Pons (tissue), 1 donor: ENCODE measurements at regions not wholly inside any gene's neighbourhood (a gene's known extent, or its start where the extent isn't known, plus 50 kb on each side); places are given as distances from the start of the nearest gene placed in this dataset.

Experiments
- DNase-seq: peaks from one replicate; pipeline ENCODE4 v3.0.0-alpha.2; 2016; ENCODE audit warnings: low spot score

DNA sequence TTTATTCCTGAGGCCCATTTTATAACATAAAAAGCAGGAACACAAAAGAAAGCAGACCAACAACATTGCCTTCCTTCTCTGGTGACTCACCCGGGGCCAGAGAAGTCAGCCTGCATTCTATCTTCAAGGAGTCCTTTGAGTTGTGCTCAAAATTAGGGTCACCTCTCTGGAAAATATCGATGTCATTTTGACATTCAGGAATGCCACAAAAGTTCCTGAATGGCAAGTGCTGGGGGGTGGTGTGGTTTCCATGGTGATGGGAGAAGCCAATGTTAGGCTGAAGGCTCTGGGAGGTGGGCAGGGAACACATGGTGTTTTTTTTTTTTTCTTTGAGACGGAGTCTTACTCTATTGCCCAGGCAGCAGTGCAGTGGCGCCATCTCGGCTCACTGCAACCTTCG, 159.6 kb downstream of the HAPSTR1 start:
- no peak for DNase-seq

DNA sequence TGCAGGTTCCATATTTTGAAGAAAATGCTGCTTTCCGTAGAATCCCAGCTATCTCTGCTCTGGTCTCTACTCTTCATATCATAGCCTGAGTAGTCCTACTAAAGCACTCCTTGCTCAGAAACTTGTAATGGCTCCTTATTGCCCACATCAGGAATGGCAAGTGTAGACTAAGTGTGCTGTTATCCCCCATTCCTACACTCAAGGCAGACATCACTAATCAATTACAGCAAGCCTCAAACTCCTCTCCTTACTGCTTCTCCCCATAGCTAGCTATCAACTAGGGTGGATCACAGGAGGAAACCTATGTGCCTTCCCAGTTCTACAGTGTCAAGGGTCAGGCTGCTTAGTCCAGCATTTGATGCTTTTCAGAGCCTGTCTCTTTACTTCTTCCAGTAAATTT, 163.4 kb downstream of the HAPSTR1 start:
- DNase-seq: no peak

DNA sequence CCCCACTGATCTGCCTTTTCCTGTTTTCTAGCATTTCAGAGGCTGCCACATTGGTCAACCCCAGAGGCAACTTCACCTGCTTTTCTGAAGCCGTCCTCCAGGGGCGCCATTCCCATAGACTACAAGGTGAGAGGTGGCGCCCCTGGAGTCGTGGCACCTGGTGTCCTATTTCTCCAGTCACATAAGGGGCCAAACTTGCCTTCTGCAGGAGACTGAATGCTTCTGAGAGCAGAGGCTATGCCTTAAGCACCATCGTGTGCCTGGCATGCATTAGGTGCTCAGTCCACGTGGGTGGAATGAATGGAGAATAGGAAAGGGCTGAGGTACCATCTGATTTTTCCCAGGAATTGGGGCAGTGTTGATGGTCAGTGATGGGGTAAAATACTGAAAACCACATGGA, 164.8 kb downstream of the HAPSTR1 start:
- DNase-seq: no peak

DNA sequence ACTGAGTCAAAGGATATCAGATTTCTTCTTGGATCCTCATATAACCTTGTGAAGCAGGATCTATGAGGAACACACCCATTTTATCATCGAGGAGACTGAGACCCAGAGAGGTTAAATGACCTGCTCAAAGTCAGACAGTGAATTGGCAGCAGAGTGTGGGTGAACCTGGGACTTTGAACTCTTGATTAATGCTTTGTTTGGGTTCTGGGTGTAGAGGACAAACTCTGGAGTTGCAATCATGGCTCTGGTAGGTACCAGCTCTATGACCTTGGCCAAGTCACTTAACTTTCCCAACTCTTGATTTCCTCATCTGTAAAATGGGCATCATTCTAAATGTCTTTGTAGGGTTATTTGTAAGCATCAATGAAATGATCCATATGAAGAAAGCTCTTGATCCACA, 166.4 kb downstream of the HAPSTR1 start:
- no peak for DNase-seq

DNA sequence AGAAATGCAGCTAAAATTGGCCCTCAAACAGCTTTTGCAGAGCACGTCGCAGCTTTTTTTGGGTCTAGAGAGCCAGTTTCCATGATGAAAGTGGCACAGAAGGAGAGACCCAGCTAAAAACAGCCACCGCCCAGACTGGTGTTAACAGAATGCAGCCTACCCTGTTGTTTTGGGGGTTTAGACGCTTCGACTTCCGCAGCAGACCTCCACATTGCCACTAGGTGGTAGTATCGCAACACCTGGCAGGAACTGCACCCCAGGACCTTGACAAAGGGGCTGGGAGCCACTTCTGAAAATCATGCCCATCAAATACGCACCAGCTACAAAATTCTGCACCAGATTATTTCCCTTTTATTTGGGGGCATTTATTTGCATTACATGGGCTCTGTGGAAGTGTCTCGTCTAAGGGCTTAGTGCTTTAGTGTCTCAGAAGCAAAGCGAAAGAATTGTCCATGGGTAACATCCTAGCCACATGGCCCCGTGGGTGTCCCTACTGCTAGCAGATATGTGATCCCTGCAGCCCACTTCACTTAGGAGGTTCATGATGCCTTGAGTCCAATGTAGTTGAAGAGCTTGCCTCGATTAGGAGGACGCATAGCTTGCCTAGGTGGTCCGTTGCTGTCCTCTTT, 167.1 kb downstream of the HAPSTR1 start:
- peak; percentile 52 for DNase-seq

DNA sequence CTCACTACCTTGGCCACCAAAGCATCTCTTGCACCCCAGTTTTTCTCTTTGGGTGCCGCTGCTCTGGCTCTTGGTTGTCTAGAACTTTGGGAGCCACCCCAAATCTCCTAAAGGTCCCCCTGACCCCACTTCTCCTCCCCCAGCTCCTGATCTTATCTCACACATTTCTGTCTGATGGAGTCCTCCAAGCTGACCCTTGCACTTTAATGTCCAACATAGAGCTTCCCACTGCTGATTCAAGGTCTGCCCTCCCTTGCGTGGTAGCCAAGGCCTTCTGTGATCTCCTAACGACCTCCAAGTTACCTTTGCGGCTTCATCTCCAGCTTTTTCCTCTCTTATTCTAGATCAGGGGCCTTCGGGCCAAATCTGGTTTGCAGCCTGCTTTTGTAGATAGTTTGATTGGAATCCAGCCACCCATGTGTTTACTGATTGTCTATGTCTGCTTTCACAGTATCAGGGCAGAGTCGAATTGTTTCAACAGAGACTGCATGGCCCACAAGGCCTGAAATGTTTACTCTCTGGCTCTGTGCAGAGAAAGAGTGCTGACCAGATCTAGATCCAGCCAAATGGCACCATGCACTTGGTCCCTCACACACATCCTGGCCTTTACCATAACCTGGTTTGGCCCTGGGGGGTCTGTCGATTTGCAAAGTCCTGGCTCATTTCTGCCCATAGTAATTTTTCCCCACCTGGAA, 168.6 kb downstream of the HAPSTR1 start:
- DNase-seq: no peak

DNA sequence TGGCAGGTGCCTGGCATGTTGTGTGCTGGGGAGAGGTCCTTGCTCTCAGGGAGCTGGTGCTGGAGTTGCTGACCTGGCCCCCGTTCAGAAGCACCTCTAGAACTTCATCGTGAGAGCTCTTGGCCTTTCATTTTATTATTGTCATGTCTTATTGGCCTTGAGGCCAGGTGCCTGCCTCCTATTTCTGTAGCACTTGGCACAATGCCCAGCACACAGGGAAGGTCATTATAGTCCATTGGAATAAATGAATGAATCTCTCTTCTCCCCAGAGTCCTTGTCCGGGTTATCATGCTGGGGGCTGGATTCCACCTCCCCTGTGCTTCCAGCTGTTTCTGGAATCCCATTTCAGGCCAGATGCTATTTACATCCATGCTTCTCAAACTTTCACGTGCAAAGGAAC, 169.2 kb downstream of the HAPSTR1 start:
- no peak for DNase-seq

DNA sequence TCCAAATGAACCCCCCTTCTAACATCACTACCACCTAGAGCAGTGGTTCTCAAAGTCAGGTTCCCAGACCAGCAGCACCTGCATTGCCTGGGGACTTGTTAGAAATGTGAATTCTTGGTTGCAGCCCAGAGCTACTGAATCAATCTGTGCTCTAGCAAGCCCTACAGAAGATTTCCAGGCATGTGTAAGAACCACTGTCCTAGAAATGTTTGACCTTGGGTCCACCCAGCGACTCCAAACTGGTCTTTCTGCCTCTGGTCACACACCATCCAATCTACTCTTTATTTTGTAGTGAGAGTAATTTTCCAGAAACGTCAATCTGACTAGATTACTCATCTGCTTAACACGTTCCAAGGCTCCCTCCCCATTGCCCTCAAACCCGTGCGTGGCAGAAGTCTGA, 169.9 kb downstream of the HAPSTR1 start:
- no peak for DNase-seq

GRCh38 chr16:9262941-9263715, 171.7 kb downstream of the HAPSTR1 start:
- DNase-seq: no peak

- no peak for DNase-seq
Observed at GRCh38 chr16:9264067-9264466, 172.6 kb downstream of the HAPSTR1 start.

DNA sequence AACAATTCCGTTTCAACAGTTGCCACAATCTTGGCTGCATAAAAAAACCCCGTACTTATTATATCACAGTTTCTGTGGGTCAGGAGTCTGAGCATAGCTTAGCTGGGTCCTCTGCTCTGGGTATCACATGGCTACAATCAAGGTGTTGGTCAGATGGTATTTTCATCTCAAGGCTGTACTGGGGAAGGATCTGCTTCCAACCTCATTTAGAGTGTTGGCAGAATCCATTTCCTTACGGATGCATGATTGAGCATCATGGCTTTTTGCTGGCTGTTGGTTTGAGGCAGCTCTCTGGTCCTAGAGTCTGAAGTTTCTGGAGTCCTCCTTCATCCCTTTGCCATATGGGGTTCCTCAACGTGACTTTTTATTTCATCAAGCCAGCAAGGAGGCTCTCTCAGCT, 177.0 kb downstream of the HAPSTR1 start:
- DNase-seq: no peak

DNA sequence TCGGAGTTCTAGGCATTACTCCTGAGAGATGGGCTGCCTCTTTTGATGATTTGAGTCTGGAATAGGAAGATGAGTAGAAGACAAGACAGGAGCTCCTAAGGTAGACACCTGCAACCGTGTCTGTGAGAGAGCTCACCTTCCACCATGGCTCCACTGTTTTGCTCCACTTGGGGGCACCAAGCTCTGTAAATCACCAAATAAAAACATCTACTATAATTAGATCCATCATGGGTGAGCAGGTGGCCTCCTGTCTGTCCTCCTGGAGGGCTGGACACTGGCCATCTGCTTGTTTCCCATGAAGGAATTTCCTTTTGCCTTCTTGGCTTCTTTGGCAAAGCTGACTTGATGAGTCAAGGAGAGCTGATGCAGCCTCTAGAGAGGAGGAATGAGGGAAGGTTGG, 179.0 kb downstream of the HAPSTR1 start:
- no peak for DNase-seq

DNA sequence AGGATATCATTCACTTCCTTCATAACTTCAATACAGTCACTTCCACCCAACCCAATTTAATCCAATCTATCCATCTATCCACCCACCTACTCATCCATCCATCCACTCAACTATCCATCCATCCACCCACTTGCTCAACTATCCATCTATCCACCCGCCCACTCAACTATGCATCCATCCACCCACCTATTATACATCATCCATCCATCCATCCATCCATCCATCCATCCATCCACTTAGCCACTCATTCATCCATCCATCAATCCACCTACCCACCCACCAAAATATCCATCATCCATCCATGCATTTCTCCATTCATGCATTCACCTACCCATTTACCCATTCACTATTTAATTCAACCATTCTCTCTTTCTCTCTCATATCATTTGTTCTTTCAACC, 179.5 kb downstream of the HAPSTR1 start:
- DNase-seq: no peak

- no peak for DNase-seq
Observed at GRCh38 chr16:9271841-9272240, 180.4 kb downstream of the HAPSTR1 start.

DNA sequence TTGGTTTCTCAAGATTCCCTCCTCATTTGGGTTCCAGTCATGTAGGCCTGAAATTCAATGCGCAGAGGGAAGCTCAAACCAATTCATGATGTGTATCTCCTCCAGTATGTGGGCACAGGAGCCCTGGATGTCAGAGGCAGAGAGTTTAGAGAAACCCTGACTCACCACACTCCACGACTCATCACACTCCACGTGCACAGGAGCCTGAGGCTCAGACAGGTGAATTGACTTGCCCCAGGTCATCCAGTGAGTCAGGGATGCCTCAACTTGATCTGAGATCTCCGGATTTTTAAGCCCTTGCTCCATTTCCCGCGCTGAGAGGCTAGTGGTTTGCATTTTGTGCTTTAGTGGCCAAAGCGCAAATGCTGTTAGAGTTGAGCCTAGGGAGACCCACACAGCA, 183.9 kb downstream of the HAPSTR1 start:
- no peak for DNase-seq

DNA sequence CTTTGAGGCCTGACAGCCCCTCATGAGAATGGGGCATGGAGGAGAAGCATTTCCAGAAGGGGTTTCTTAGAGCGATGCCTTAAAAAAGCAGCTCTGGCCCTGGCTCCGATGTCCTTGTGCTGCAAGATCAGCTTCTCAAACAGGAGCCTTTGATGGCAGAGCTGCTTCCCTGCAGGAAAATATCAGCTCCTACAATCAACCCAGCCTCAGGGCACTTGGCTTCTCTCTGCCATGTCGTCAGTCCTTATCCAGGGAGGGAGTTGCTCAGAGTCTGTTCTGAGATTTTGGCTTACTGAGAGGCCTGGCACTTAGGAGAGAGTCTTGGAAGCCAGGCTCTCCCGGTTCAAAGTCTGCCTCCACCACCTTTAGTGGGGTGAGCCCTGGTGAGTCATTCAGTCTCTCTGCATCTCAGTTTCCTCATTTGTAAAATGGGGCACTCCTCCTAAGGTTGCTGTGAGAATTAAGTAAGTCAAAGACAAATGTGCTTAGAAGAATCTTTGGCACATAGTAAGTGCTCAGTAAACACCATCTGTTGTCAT, 184.4 kb downstream of the HAPSTR1 start:
- no peak for DNase-seq

- DNase-seq: no peak
Observed at GRCh38 chr16:9279291-9280068, 188.0 kb downstream of the HAPSTR1 start.

DNA sequence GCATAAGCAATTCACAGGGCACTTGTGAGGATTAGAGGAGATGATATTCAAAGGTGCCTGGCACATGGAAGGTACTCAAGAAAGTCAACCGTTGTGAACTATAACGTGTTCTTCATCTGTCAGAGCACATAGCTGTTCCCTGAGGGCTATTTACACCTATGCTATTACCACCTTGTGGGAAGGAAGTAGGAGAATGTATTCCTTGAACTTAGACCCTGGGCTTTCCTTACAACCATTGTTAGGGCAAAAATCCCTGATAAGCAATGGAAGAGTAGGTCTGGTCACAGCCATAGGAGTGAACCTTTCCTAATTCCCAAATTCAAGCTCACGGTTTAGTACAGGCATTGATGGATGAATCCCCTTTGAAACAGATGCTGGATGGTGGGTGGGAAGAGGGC, 188.6 kb downstream of the HAPSTR1 start:
- no peak for DNase-seq

- no peak for DNase-seq
Observed at GRCh38 chr16:9286930-9287329, 195.5 kb downstream of the HAPSTR1 start.

- DNase-seq: no peak
Observed at GRCh38 chr16:9296271-9296590, 204.8 kb downstream of the HAPSTR1 start.

GRCh38 chr16:9297437-9298113, 206.1 kb downstream of the HAPSTR1 start:
- DNase-seq: peak; percentile 33

GRCh38 chr16:9300252-9300651, 208.8 kb downstream of the HAPSTR1 start:
- DNase-seq: no peak
